Hepatocyte (in vitro differentiated cells): ENCODE measurements at regions not wholly inside any gene's neighbourhood (a gene's known extent, or its start where the extent isn't known, plus 50 kb on each side); places are given as distances from the start of the nearest gene placed in this dataset.

Source experiments
- EZH2 ChIP-seq: fragments of 200-600 bp; sonication (generic); IDR thresholded peaks from 2 replicates; pipeline ENCODE4 v1.6.1; 2016; ENCODE audit warnings: antibody characterized with exemption, mild to moderate bottlenecking, borderline replicate concordance
- TF ChIP-seq, protein P1 (sequence below): fragments of 200-600 bp; sonication (generic); IDR thresholded peaks from 2 replicates; pipeline ENCODE4 v1.5.1; 2016; ENCODE audit warnings: antibody characterized with exemption, mild to moderate bottlenecking; ENCODE audit not compliant: poor library complexity

GRCh38 chr11:25206762-25207161 lies 709.9 kb downstream of the LUZP2 start:
- TF ChIP-seq, protein P1, sequence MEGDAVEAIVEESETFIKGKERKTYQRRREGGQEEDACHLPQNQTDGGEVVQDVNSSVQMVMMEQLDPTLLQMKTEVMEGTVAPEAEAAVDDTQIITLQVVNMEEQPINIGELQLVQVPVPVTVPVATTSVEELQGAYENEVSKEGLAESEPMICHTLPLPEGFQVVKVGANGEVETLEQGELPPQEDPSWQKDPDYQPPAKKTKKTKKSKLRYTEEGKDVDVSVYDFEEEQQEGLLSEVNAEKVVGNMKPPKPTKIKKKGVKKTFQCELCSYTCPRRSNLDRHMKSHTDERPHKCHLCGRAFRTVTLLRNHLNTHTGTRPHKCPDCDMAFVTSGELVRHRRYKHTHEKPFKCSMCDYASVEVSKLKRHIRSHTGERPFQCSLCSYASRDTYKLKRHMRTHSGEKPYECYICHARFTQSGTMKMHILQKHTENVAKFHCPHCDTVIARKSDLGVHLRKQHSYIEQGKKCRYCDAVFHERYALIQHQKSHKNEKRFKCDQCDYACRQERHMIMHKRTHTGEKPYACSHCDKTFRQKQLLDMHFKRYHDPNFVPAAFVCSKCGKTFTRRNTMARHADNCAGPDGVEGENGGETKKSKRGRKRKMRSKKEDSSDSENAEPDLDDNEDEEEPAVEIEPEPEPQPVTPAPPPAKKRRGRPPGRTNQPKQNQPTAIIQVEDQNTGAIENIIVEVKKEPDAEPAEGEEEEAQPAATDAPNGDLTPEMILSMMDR, result no peak
- no peak for TF ChIP-seq EZH2
